ENCODE measurements at regions not wholly inside any gene's neighbourhood (a gene's known extent, or its start where the extent isn't known, plus 50 kb on each side); places are given as distances from the start of the nearest gene placed in this dataset.

GRCh38 chr5:74289238-74289637, 351.3 kb downstream of the ENC1 start:
- CTCF ChIA-PET: no interaction called here
- Mint-ChIP-seq H3K36me3 (ENCODE audit: insufficient read depth, unreplicated experiment) (no peaks in the 10 kb centered on the region), H3K4me3 (ENCODE audit: unreplicated experiment) (no peak overlapping the region), H3K4me1 (ENCODE audit: low read depth, unreplicated experiment) (peaks cover 6% of the 10 kb centered on the region), H3K27ac (ENCODE audit: unreplicated experiment) (no peak overlapping the region), H3K9me3 (ENCODE audit: unreplicated experiment) (peaks cover 8% of the 10 kb centered on the region), H3K27me3 (ENCODE audit: insufficient read depth, unreplicated experiment) (peaks cover 4% of the 10 kb centered on the region)
- Histone ChIP-seq H3K4me3 (ENCODE audit: low read depth, low read length) (no peak overlapping the region), H3K4me1 (no peaks in the 10 kb centered on the region), H3K27me3 (replicated peaks; ENCODE audit: control insufficient read depth, insufficient read depth, low read length) (no peaks in the 10 kb centered on the region), H3K9me3 (no peaks in the 10 kb centered on the region), H3K36me3 (ENCODE audit: control insufficient read depth, insufficient read depth, low read length) (no peaks in the 10 kb centered on the region)
- POLR2A ChIA-PET: no interaction called here
- DNase-seq: no peak
- TF ChIP-seq, protein P1, sequence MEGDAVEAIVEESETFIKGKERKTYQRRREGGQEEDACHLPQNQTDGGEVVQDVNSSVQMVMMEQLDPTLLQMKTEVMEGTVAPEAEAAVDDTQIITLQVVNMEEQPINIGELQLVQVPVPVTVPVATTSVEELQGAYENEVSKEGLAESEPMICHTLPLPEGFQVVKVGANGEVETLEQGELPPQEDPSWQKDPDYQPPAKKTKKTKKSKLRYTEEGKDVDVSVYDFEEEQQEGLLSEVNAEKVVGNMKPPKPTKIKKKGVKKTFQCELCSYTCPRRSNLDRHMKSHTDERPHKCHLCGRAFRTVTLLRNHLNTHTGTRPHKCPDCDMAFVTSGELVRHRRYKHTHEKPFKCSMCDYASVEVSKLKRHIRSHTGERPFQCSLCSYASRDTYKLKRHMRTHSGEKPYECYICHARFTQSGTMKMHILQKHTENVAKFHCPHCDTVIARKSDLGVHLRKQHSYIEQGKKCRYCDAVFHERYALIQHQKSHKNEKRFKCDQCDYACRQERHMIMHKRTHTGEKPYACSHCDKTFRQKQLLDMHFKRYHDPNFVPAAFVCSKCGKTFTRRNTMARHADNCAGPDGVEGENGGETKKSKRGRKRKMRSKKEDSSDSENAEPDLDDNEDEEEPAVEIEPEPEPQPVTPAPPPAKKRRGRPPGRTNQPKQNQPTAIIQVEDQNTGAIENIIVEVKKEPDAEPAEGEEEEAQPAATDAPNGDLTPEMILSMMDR (IDR thresholded peaks at IDR 0.05; ENCODE audit: insufficient read depth in 1 of 2, low read depth in 1 of 2, low read length in 1 of 2, severe bottlenecking in 1 of 2, unreplicated experiment in 1 of 2): no peak
- intact Hi-C loops (cut with micrococcal nuclease; ENCODE audit: unreplicated experiment): no loop called here
- BruUV-seq (replicated peaks): no TSS peak

GRCh38 chr5:74288448-74289108, 351.9 kb downstream of the ENC1 start:
- no TSS peak for BruUV-seq (replicated peaks)
- TF ChIP-seq, protein P1 (IDR thresholded peaks at IDR 0.05; ENCODE audit: insufficient read depth in 1 of 2, low read depth in 1 of 2, low read length in 1 of 2, severe bottlenecking in 1 of 2, unreplicated experiment in 1 of 2): no peak
- peaks cover 8% of the 10 kb centered on the region for H3K9me3 Mint-ChIP-seq (ENCODE audit: unreplicated experiment)
- ChIA-PET CTCF (no interaction called here), POLR2A (no interaction called here)
- H3K36me3 Mint-ChIP-seq (ENCODE audit: insufficient read depth, unreplicated experiment): no peaks in the 10 kb centered on the region
- peaks cover 4% of the 10 kb centered on the region for H3K27me3 Mint-ChIP-seq (ENCODE audit: insufficient read depth, unreplicated experiment)
- Histone ChIP-seq H3K9me3 (no peaks in the 10 kb centered on the region), H3K27me3 (replicated peaks; ENCODE audit: control insufficient read depth, insufficient read depth, low read length) (no peaks in the 10 kb centered on the region), H3K36me3 (ENCODE audit: control insufficient read depth, insufficient read depth, low read length) (no peaks in the 10 kb centered on the region), H3K4me1 (no peaks in the 10 kb centered on the region), H3K4me3 (ENCODE audit: low read depth, low read length) (no peak overlapping the region)
- H3K4me3 Mint-ChIP-seq (ENCODE audit: unreplicated experiment): no peak overlapping the region
- H3K27ac Mint-ChIP-seq (ENCODE audit: unreplicated experiment): no peak overlapping the region
- DNase-seq: no peak
- intact Hi-C loops (cut with micrococcal nuclease; ENCODE audit: unreplicated experiment): no loop called here
- peaks cover 6% of the 10 kb centered on the region for H3K4me1 Mint-ChIP-seq (ENCODE audit: low read depth, unreplicated experiment)

GRCh38 chr5:74288038-74288437, 352.5 kb downstream of the ENC1 start:
- H3K4me3 ChIP-seq (ENCODE audit: low read depth, low read length): no peak overlapping the region
- H3K4me3 Mint-ChIP-seq (ENCODE audit: unreplicated experiment): no peak overlapping the region
- BruUV-seq (replicated peaks): no TSS peak
- H3K27ac Mint-ChIP-seq (ENCODE audit: unreplicated experiment): no peak overlapping the region
- no peaks in the 10 kb centered on the region for H3K36me3 ChIP-seq (ENCODE audit: control insufficient read depth, insufficient read depth, low read length)
- TF ChIP-seq, protein P1 (IDR thresholded peaks at IDR 0.05; ENCODE audit: insufficient read depth in 1 of 2, low read depth in 1 of 2, low read length in 1 of 2, severe bottlenecking in 1 of 2, unreplicated experiment in 1 of 2): no peak
- H3K4me1 Mint-ChIP-seq (ENCODE audit: low read depth, unreplicated experiment): peaks cover 6% of the 10 kb centered on the region
- H3K27me3 Mint-ChIP-seq (ENCODE audit: insufficient read depth, unreplicated experiment): peaks cover 4% of the 10 kb centered on the region
- POLR2A ChIA-PET: no interaction called here
- intact Hi-C loops (cut with micrococcal nuclease; ENCODE audit: unreplicated experiment): no loop called here
- H3K27me3 ChIP-seq (replicated peaks; ENCODE audit: control insufficient read depth, insufficient read depth, low read length): no peaks in the 10 kb centered on the region
- peaks cover 8% of the 10 kb centered on the region for H3K9me3 Mint-ChIP-seq (ENCODE audit: unreplicated experiment)
- no peaks in the 10 kb centered on the region for H3K4me1 ChIP-seq
- H3K36me3 Mint-ChIP-seq (ENCODE audit: insufficient read depth, unreplicated experiment): no peaks in the 10 kb centered on the region
- DNase-seq: no peak
- CTCF ChIA-PET: no interaction called here
- H3K9me3 ChIP-seq: no peaks in the 10 kb centered on the region
